Body of pancreas (tissue), 4 donors: ENCODE measurements at regions not wholly inside any gene's neighbourhood (a gene's known extent, or its start where the extent isn't known, plus 50 kb on each side); places are given as distances from the start of the nearest gene placed in this dataset.

ENCODE experiments used
- POLR2A ChIP-seq, 3 donors: fragments of 450-650 bp; IDR thresholded peaks; one replicate each; pipeline ENCODE4 v1.6.1; 2016; ENCODE audit warnings: antibody characterized with exemption in 3 of 3, mild to moderate bottlenecking in 2 of 3
- TF ChIP-seq, protein P1 (sequence below), 7 experiments: fragments of 450-650 bp in 4 of 7; fragments of 200-600 bp in 3 of 7; sonication (generic) in 3 of 7; IDR thresholded peaks; one replicate each; pipeline ENCODE4 v1.5.1; 2016 to 2019; ENCODE audit warnings: antibody characterized with exemption in 7 of 7

DNA sequence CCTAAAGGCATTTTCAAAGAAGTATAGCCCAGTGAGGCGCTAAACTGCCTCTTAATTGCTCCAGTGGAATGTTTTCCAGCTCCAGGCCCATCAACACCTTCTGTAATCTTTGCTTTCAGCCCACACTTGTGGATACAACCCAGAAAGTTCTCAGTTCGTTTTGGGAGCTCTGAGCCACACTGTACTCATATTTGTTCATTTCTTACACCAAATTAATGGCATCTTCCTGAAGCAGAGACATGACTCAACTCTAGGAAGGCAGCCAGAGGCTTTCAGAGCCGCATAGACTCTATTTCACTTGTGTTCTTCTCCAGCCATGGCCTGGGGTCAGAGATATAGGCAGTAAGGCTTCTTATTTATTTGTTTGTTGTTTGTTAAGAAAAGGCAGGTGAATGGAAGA lies 175.5 kb upstream of the NCAM1 start:
- TF ChIP-seq POLR2A (IDR thresholded peaks at IDR 0.05) = no peak
- TF ChIP-seq, protein P1, sequence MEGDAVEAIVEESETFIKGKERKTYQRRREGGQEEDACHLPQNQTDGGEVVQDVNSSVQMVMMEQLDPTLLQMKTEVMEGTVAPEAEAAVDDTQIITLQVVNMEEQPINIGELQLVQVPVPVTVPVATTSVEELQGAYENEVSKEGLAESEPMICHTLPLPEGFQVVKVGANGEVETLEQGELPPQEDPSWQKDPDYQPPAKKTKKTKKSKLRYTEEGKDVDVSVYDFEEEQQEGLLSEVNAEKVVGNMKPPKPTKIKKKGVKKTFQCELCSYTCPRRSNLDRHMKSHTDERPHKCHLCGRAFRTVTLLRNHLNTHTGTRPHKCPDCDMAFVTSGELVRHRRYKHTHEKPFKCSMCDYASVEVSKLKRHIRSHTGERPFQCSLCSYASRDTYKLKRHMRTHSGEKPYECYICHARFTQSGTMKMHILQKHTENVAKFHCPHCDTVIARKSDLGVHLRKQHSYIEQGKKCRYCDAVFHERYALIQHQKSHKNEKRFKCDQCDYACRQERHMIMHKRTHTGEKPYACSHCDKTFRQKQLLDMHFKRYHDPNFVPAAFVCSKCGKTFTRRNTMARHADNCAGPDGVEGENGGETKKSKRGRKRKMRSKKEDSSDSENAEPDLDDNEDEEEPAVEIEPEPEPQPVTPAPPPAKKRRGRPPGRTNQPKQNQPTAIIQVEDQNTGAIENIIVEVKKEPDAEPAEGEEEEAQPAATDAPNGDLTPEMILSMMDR (IDR thresholded peaks at IDR 0.05) = no peak
